ENCODE measurements at regions not wholly inside any gene's neighbourhood (a gene's known extent, or its start where the extent isn't known, plus 50 kb on each side); places are given as distances from the start of the nearest gene placed in this dataset.

DNA sequence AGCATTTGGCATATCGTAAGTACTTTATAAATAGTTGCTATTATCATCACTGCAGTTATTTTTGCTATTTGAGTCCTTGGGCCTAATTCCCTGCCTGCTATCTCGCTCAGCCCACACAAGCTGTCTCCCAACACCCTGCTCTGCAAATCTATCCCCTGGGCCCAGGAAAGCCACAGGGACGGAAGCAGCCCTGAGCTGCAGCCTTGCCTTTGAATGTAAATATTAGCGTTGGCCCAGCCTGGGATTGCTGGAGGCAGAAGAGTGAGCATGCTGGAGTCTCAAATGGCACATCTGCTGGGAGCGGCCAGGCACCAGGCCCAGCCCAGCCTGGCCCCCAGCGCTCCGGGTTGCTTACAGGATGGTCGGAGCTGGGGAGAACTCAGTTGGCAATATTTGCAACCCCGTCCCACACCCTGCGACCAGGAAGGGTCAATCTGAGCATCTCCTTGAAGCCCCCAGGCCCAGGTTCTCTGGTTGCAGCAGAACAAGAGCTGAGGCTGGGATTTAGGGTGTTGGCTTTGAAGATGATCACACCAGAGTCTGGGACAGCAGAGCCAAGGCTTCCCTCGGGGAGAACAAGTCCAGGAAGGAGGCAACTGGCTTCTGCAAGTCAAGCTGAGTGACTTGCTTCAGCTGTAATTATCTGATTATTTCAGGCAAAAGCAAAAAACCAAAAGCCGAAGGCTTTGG is 529.6 kb downstream of the SHQ1 start:
- no peak for DNase-seq

GRCh38 chr3:72317491-72317890 is 530.8 kb downstream of the SHQ1 start:
- DNase-seq = no peak

DNA sequence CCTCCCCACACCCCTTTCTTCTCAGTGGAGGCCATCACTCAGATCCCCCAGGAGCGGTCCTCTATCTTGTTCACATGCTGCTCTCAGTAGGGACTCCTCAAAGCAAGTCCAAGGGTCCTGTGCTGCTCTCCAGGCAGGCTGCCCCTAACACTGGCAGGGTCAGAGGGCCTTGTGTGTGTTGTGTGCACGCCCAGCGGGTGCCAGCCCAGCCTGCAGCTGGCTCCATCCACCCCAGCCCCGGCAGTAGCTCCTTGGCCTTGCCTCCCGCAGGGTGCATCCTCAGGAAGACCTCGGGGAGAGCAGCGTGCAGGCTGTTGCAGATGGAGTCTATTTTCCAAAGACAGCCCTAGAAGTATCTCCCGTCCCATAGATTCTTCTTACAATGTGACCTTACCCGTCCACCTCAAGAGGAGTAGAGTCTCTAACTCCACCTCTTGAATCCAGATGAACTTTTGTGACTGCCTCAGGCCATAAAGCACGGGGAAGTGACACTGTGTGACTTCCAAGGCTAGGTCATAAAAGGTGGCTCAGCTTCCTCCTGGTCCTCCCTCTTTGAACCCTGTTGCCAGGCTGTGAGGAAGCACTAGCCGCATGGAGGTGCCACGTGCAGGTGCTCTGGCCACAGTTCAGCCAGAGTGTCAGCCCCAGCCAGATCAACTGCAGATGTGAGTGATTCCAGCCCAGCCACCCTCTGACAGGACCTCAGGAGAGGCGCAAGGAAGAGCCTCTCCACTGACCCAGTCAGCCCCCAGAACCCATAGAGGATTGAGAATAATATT is 531.6 kb downstream of the SHQ1 start:
- no peak for DNase-seq

DNA sequence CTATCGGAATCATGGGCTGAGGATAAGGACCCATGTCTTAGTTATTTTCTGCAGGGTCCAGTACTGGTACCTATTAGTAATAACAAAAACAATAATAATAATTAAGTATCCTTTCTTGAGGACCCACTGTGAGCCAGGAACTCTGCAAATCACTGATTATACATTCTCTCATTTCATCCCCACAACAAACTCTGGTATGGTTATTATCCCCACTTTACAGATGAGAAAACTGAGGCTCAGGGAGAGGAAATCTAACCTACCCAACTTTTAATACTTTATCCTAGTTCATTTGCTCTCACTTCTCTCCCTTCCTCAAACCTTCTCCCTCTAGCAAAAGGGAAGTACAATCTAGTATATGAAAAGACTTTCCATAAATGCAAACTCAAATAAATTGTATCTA is 528.4 kb upstream of the PROK2 start:
- no peak for DNase-seq

- DNase-seq = no peak
These were observed 527.4 kb upstream of the PROK2 start for GRCh38 chr3:72312339-72312738.

GRCh38 chr3:72311425-72311824 is 526.5 kb upstream of the PROK2 start:
- DNase-seq = no peak

DNA sequence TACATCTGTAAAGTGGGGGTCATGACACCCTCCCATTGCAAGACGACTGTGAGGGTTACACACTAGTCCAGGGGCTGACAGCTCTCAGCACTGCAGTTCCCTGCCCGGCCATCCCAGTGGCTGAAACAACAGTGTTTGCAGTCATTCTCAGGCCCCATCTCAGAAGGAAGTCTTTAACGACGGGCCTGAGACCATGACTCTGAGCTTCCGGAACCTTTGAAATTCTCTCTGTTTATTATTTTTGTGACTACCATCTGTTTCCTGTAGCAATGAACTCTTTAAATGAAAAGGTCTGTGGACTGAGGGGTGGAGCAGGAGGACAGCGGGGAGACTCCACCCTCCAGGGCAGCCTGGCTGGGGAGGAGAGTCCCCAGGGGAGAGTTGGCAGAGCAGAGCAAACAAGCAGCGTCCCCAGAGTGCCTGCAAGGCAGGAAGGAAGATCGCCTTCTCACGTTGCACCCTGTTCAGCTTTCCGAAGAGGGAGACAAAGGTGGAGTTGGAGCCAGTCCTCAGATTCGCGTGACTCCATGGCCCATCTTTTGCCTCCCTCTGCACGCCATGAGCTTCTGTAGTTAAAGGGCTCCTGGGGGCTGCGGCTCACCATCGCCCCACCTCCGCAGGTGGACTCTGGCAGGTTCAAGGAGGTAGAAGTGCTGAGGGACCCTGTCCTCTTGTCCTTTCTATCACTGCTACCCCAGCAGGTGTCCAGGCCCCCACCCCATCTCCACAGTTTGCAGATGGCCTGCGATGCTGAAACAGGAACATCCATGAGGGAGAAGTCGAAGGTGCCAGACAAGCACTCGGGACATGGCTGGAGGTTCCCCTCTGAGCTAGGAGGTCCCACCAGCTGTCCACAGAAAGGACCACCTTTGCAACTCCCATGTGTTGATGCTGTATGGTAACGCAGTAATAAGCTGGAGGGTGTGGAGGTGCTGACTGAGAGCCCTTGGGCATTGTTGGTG is 525.8 kb upstream of the PROK2 start:
- no peak for DNase-seq

GRCh38 chr3:72309661-72310418 is 524.9 kb upstream of the PROK2 start:
- no peak for DNase-seq

GRCh38 chr3:72308641-72309040 is 523.7 kb upstream of the PROK2 start:
- no peak for DNase-seq

DNA sequence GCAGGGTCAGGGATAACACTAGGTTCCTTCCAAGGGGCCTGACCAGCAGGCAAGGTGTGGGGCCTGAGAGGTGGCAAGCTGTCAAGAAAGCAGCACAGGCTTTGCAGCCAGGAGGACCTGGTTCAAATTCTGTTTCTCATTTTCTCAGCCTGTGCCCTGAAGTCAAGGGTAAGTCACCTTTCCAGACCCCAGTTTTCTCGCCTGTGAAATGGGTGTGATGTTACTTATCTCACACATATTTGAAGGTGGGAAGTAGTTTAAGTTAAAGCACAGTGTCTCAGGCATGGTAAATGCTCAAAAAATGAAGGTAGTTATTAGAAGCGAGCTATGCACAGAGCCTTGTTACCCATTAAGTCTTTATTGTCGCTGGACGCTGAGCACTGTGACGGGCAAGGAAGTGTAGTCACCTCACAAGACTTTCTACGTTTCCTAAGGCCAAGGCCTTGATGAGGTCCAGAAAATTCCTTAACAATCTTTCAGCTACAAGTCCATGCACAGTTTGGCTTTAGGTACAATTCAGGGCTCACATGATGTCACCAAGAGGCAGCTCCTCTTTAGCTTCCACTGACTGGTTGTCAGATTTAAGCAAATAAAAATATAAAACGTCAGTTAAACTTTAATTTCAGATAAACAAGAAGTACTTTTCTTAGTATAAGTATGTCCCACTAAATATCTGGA is 522.6 kb upstream of the PROK2 start:
- DNase-seq = no peak

- DNase-seq = no peak
These were observed 521.9 kb upstream of the PROK2 start for GRCh38 chr3:72306800-72307341.

GRCh38 chr3:72303926-72304325 is 519.0 kb upstream of the PROK2 start:
- no peak for DNase-seq

DNA sequence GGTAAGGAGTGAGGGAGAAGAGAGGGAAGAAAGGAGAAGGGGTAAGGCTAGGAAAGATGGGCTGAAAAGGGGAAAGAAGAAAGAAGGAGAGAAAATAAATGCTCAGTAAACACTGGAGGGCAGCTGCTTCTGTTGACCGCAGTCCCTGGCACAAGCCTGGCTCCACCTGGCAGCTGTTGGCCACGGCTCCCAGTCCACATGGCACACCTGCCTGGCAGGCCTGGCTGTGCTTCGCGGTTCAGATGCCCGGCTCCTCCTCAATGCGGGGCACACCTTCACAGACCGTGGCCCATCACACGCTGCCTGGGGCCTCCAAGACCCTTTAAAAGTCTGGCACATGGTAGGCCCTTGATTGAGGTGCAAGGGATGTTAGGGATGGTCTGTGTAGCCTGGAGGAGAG is 516.8 kb upstream of the PROK2 start:
- no peak for DNase-seq

DNA sequence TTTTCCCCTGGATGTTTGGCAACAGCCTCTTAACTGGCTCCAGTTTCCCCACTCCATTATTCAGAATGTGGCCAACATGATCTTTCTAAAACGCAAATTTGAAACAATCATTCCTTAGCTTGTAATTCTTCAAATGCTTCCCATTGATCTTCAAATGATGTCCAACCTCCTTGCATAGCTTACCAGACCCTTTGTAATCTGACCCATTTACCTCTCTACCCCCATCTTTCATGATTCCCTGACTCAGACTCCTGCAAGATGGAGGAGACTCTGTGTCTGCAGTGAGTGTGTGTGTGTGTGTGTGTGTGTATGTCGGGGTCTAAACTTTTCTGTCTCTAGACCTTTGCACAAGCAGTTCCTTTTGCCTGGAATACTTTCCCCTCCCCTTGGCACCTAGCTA is 515.7 kb upstream of the PROK2 start:
- no peak for DNase-seq

DNA sequence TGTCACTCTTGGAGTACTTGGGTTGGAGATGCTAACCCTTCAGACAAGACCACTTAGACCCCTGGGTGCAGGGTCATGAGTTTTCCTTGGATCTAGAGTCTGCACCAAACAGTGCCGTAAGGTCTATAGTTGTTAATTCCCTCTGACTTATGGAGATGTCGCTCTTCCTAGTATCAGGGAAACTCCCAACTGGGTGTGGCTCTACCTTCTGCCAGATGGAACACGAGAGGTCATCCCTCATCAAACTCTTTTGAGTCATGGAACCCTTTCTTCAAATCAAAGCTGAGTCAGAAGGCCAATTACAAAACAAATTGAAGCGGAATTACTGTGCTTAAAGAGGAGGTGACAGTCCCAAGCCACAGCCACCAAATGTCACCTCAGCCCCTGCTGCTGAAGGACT is 514.9 kb upstream of the PROK2 start:
- no peak for DNase-seq

- DNase-seq = no peak
These were observed 514.4 kb upstream of the PROK2 start for GRCh38 chr3:72299321-72299802.

GRCh38 chr3:72298201-72299152 is 513.5 kb upstream of the PROK2 start:
- DNase-seq = no peak

DNA sequence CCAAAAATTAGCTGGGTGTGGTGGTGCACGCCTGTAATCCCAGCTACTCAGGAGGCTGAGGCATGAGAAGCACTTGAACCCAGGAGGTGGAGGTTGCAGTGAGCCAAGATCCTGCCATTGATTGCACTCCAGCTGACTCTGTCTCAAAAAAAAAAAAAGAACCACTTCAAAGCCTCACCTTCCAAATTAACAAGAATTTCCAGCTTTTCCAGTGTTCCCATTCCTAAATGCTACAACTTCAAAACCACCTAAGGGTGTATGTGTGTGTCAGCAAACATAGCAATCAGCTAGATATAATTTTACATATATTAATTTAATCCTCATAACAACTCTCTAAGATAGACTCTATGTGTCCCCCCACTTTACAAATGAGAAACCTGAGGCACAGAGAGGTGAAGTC is 512.5 kb upstream of the PROK2 start:
- DNase-seq = no peak

DNA sequence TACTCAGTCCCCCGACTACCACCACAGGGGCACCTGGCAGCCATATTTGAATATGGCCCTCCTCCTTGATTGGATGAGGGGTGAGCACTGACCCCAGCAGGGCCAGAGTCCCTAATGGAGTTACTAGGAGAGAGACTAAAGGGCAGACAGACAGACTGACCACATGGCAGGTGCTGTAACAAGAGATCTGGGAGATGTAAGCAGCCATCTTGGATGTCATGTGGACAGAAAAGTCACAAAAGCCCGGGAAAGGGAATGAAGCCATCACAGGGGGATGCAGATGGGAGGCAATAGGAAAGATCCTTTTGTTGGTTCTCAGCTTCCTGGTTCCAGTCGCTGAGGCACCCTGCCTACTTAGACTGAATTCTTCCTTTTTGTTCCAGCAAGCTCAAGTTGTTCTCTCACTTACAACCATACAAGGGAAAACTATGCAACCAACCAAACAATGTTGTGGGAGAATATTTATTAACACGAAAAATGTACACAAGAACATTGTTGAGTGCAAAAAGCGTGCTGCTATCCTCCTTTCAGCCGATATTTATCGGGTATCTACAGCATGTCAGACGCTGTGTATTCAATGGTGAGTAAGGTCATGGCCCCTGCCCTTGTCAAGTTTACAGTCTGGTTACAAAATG is 511.6 kb upstream of the PROK2 start:
- DNase-seq = no peak

GRCh38 chr3:72295962-72296450 is 511.1 kb upstream of the PROK2 start:
- no peak for DNase-seq

Measured in activated gamma-delta T cell (primary cell).